Loucy (cell line): ENCODE measurements at regions not wholly inside any gene's neighbourhood (a gene's known extent, or its start where the extent isn't known, plus 50 kb on each side); places are given as distances from the start of the nearest gene placed in this dataset.

ENCODE experiments used
- H2AFZ ChIP-seq: fragments of 200-600 bp; sonication (generic); 2 replicates; pipeline ENCODE4 v1.6.0; 2016; ENCODE audit warnings: antibody characterized with exemption, mild to moderate bottlenecking, low read length, moderate library complexity
- H3F3A ChIP-seq: fragments of 200-600 bp; 2 replicates; pipeline ENCODE4 v1.6.0; 2016; ENCODE audit warnings: antibody characterized with exemption, low read depth, mild to moderate bottlenecking
- H3K27me3 ChIP-seq: fragments of 200-600 bp; sonication (generic); 2 replicates; pipeline ENCODE4 v1.6.1; 2014; ENCODE audit warnings: low read length, mild to moderate bottlenecking; ENCODE audit not compliant: insufficient read depth, poor library complexity, severe bottlenecking
- H3K36me3 ChIP-seq: fragments of 200-600 bp; sonication (generic); 2 replicates; pipeline ENCODE4 v1.6.1; 2016; ENCODE audit warnings: low read length; ENCODE audit not compliant: insufficient read depth
- H3K4me1 ChIP-seq: fragments of 200-600 bp; sonication (generic); 2 replicates; pipeline ENCODE4 v1.5.1; 2014; ENCODE audit warnings: low read length, mild to moderate bottlenecking; ENCODE audit not compliant: insufficient read depth, poor library complexity, severe bottlenecking
- H3K4me2 ChIP-seq: fragments of 200-600 bp; sonication (generic); 2 replicates; pipeline ENCODE4 v1.6.0; 2014; ENCODE audit warnings: antibody characterized with exemption, low read length, low read depth, mild to moderate bottlenecking; ENCODE audit not compliant: poor library complexity, severe bottlenecking
- H3K4me3 ChIP-seq: fragments of 200-600 bp; sonication (generic); 2 replicates; pipeline ENCODE4 v1.5.1; 2014; ENCODE audit warnings: low read length, mild to moderate bottlenecking, mixed read lengths; ENCODE audit not compliant: poor library complexity, severe bottlenecking
- H3K79me2 ChIP-seq: fragments of 200-600 bp; sonication (generic); 2 replicates; pipeline ENCODE4 v1.6.1; 2014; ENCODE audit warnings: low read length; ENCODE audit not compliant: insufficient read depth
- H3K9ac ChIP-seq: fragments of 200-600 bp; sonication (generic); 2 replicates; pipeline ENCODE4 v1.6.0; 2014; ENCODE audit warnings: mild to moderate bottlenecking, low read depth, low read length, moderate library complexity; ENCODE audit not compliant: poor library complexity, severe bottlenecking
- H3K9me2 ChIP-seq: fragments of 200-600 bp; sonication (generic); replicated peaks from 2 replicates; pipeline ENCODE4 v1.6.1; 2016; ENCODE audit warnings: low read depth, low read length, mixed read lengths
- H3K9me3 ChIP-seq: fragments of 200-600 bp; sonication (generic); 2 replicates; pipeline ENCODE4 v1.6.1; 2014; ENCODE audit warnings: mild to moderate bottlenecking, antibody characterized with exemption, low read length, low read depth; ENCODE audit not compliant: insufficient read depth
- H4K20me1 ChIP-seq: fragments of 200-600 bp; sonication (generic); 2 replicates; pipeline ENCODE4 v1.6.0; 2014; ENCODE audit warnings: antibody characterized with exemption, low read length, mild to moderate bottlenecking; ENCODE audit not compliant: insufficient read depth, poor library complexity, severe bottlenecking
- CTCF ChIP-seq: fragments of 200-600 bp; sonication (generic); conservative IDR thresholded peaks from 2 replicates; pipeline ENCODE4 v1.5.1; 2014; ENCODE audit warnings: mild to moderate bottlenecking, antibody characterized with exemption, low read length
- EZH2phosphoT487 ChIP-seq: fragments of 200-600 bp; IDR thresholded peaks from 2 replicates; pipeline ENCODE4 v1.6.1; 2018; ENCODE audit warnings: antibody characterized with exemption, mild to moderate bottlenecking, moderate library complexity, borderline replicate concordance

DNA sequence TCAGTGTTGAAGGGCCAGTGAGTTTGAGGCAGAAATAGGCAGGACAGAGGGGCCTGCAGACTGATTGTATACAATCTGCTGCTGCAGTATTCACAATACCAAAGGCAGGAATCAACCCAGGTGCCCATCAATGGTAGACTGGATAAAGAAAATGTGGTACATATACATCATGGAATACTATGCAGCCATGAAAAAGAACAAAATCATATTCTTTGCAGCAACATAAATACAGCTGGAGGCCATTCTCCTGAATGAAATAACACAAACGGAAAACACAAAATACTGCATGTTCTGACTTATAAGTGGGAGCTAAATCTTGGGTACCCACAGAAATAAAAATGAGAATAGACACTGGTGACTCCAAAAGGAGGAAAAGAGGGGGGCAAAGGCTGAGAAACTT, 485.1 kb downstream of the XYLT1 start:
- H3K4me1 ChIP-seq, result no peaks in the 10 kb centered on the region
- H3F3A ChIP-seq, result no peaks in the 10 kb centered on the region
- no peak overlapping the region for H2AFZ ChIP-seq
- H3K9me2 ChIP-seq, result no peaks in the 10 kb centered on the region
- no peak overlapping the region for H3K4me3 ChIP-seq
- no peaks in the 10 kb centered on the region for H3K36me3 ChIP-seq
- no peak overlapping the region for H3K4me2 ChIP-seq
- no peaks in the 10 kb centered on the region for H3K79me2 ChIP-seq
- no peaks in the 10 kb centered on the region for H3K27me3 ChIP-seq
- H3K9me3 ChIP-seq, result no peaks in the 10 kb centered on the region
- no peaks in the 10 kb centered on the region for H4K20me1 ChIP-seq
- H3K9ac ChIP-seq, result no peak overlapping the region
- TF ChIP-seq CTCF (no peak), EZH2phosphoT487 (no peak)

GRCh38 chr16:16988963-16989362, 481.8 kb downstream of the XYLT1 start:
- Histone ChIP-seq H3K4me1 (peaks cover 11% of the 10 kb centered on the region), H3K4me2 (no peak overlapping the region), H3K9ac (no peak overlapping the region), H3K4me3 (no peak overlapping the region), H3F3A (no peaks in the 10 kb centered on the region), H4K20me1 (no peaks in the 10 kb centered on the region), H3K79me2 (no peaks in the 10 kb centered on the region), H3K9me3 (no peaks in the 10 kb centered on the region), H3K36me3 (no peaks in the 10 kb centered on the region), H3K9me2 (no peaks in the 10 kb centered on the region), H3K27me3 (no peaks in the 10 kb centered on the region), H2AFZ (no peak overlapping the region)
- TF ChIP-seq EZH2phosphoT487 (no peak), CTCF (no peak)

GRCh38 chr16:16989368-16989767, 481.4 kb downstream of the XYLT1 start:
- Histone ChIP-seq H3K4me1 (peaks cover 11% of the 10 kb centered on the region), H3F3A (no peaks in the 10 kb centered on the region), H3K27me3 (no peaks in the 10 kb centered on the region), H3K4me3 (no peak overlapping the region), H3K9me2 (no peaks in the 10 kb centered on the region), H4K20me1 (no peaks in the 10 kb centered on the region), H3K9me3 (no peaks in the 10 kb centered on the region), H3K9ac (no peak overlapping the region), H3K36me3 (no peaks in the 10 kb centered on the region), H3K79me2 (no peaks in the 10 kb centered on the region), H3K4me2 (no peak overlapping the region), H2AFZ (no peak overlapping the region)
- no peak for TF ChIP-seq EZH2phosphoT487
- TF ChIP-seq CTCF, result no peak
